Choroid plexus epithelial cell (primary cell): ENCODE measurements at regions not wholly inside any gene's neighbourhood (a gene's known extent, or its start where the extent isn't known, plus 50 kb on each side); places are given as distances from the start of the nearest gene placed in this dataset.
A peak's percentile ranks its signal among the peaks of the same experiment; 100 is the strongest.
"Not testable (repeated sequence)": the region's sequence is repeated elsewhere in the genome, so short reads cannot be mapped to it uniquely, and the experiment has no call there.

Experiments used
- DNase-seq: peaks from one replicate; pipeline ENCODE4 v3.0.0-alpha.2; 2010; ENCODE audit warnings: low read depth
- H3K4me3 ChIP-seq: 2 replicates; pipeline ENCODE4 v1.5.1; 2011; ENCODE audit warnings: low read depth, mild to moderate bottlenecking, control low read depth, low read length, moderate library complexity
- TF ChIP-seq, protein P1 (sequence below): conservative IDR thresholded peaks from 2 replicates; pipeline ENCODE4 v1.5.1; 2011; ENCODE audit warnings: low read depth, mild to moderate bottlenecking, control low read depth, inconsistent platforms, low read length, moderate library complexity

DNA sequence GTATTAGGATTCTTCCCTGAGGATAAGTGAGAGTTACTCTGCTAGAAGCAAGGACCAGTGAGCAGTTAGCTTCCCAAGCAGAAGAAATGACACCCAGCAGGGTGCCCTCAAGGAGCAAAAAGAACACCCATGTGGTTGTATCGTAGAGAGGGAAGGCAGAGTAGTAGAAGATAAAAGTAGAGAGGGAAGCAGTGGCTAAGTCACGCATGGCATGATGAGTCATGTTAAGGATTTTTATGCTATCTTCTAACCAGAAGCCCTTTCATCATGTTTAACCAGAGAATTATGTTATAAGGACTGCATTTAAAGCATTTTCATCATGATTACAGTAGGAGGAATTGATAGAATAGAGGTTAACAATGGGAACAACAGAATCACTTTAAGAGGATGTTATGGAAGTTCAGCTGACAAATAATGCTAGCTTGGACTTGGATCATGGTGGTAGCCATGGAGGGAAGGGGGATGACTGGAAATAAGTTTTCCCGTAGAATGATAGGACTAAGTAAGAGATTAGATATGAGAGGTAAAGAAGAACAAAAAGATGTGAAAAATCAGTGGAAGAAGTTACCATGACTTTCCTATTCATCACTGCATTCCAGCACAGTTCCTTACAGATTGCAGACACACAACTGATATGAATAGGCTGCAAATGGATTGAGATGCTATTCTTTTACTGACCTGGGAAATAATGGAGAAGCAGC is 383.5 kb upstream of the INTU start:
- no peak overlapping the region for H3K4me3 ChIP-seq
- peak; percentile 52 for DNase-seq
- TF ChIP-seq, protein P1, sequence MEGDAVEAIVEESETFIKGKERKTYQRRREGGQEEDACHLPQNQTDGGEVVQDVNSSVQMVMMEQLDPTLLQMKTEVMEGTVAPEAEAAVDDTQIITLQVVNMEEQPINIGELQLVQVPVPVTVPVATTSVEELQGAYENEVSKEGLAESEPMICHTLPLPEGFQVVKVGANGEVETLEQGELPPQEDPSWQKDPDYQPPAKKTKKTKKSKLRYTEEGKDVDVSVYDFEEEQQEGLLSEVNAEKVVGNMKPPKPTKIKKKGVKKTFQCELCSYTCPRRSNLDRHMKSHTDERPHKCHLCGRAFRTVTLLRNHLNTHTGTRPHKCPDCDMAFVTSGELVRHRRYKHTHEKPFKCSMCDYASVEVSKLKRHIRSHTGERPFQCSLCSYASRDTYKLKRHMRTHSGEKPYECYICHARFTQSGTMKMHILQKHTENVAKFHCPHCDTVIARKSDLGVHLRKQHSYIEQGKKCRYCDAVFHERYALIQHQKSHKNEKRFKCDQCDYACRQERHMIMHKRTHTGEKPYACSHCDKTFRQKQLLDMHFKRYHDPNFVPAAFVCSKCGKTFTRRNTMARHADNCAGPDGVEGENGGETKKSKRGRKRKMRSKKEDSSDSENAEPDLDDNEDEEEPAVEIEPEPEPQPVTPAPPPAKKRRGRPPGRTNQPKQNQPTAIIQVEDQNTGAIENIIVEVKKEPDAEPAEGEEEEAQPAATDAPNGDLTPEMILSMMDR = no peak

DNA sequence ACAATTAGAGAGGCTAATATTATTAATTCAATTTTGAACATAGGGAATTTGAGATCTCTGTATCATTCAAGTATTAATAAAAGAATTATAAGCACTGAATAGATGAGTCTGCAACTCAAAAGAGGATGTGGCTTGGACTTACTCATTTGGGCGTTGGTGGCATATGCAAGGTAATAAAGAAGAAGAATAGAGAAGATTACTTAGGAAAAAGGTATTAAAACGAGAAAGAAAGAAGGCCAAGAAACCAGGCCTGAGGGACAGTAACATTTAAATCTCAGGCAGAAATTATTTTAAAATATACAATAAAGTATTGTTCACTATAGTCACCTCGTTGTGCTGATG is 383.0 kb upstream of the INTU start:
- TF ChIP-seq, protein P1 = no peak
- DNase-seq = no peak
- H3K4me3 ChIP-seq = no peak overlapping the region

GRCh38 chr4:127250577-127250976 is 382.2 kb upstream of the INTU start:
- H3K4me3 ChIP-seq = no peak overlapping the region
- DNase-seq = no peak
- TF ChIP-seq, protein P1 = no peak

DNA sequence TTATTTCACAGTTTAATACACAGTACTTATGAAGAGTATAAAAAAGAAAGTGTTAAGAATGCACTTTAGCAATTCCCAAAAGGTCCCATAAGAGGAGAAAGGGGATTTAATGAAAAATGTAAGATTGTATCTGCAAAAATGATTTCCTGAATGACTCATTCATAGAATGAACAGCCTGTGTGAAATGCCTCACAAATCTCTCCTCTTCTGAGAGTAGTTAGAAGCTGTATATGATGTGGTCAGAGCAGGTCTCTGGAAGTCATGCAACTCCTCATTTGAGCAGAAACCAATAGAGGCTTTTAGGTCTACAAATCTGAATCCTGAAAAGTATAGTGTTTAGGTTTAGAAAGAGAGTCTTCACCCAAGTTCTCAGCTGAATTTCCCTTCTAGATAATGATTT is 381.3 kb upstream of the INTU start:
- H3K4me3 ChIP-seq = no peak overlapping the region
- TF ChIP-seq, protein P1 = no peak
- DNase-seq = peak; percentile 48

DNA sequence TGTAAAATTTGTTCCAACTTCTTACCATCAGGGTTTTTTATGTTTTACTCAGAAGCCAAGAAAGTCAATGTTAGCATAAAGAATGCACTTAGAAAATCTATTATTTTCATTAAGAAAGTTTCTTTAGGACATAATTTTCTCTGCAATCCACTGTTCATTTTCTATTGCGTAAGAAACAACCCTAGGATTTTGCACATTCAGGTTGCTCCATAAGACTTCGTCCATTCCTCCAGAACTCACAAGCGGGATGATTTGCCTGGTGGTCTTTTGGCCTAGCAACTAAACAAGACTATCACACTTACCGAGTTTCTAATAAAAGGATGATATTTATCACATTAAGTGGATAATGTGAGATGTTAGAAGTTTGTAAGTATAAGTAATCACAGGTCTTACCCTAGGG is 376.3 kb upstream of the INTU start:
- no peak for DNase-seq
- TF ChIP-seq, protein P1 = no peak
- no peak overlapping the region for H3K4me3 ChIP-seq

GRCh38 chr4:127261476-127261875 is 371.3 kb upstream of the INTU start:
- DNase-seq = peak; percentile 12
- no peak overlapping the region for H3K4me3 ChIP-seq
- TF ChIP-seq, protein P1 = no peak

- DNase-seq = no peak
- TF ChIP-seq, protein P1 = no peak
- H3K4me3 ChIP-seq = no peak overlapping the region
These were observed 364.4 kb upstream of the INTU start for GRCh38 chr4:127268367-127268766.

DNA sequence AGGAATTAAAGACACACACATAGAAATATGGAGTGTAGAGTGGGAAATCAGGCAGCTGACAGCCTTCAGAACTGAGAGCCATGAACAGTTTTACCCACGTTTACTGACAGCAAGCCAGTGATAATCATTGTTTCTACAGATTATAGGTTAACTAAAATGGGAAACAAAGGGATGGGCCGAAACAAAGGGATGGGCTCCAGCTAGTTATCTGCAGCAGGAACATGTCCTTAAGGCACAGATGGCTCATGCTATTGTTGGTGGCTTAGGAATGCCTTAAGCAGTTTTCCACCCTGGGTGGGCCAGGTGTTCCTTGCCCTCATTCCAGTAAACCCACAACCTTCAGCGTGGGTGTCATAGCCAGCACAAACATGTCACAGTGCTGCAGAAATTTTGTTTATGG is 355.7 kb upstream of the INTU start:
- H3K4me3 ChIP-seq, DNase-seq: not testable (repeated sequence)
